GM21515 (cell line): ENCODE measurements at regions not wholly inside any gene's neighbourhood (a gene's known extent, or its start where the extent isn't known, plus 50 kb on each side); places are given as distances from the start of the nearest gene placed in this dataset.

Experiments
- ATAC-seq: cut with Tn5 transposase; IDR thresholded peaks from one replicate; pipeline ENCODE4 v1.9.1; 2021; ENCODE audit not compliant: unreplicated experiment

DNA sequence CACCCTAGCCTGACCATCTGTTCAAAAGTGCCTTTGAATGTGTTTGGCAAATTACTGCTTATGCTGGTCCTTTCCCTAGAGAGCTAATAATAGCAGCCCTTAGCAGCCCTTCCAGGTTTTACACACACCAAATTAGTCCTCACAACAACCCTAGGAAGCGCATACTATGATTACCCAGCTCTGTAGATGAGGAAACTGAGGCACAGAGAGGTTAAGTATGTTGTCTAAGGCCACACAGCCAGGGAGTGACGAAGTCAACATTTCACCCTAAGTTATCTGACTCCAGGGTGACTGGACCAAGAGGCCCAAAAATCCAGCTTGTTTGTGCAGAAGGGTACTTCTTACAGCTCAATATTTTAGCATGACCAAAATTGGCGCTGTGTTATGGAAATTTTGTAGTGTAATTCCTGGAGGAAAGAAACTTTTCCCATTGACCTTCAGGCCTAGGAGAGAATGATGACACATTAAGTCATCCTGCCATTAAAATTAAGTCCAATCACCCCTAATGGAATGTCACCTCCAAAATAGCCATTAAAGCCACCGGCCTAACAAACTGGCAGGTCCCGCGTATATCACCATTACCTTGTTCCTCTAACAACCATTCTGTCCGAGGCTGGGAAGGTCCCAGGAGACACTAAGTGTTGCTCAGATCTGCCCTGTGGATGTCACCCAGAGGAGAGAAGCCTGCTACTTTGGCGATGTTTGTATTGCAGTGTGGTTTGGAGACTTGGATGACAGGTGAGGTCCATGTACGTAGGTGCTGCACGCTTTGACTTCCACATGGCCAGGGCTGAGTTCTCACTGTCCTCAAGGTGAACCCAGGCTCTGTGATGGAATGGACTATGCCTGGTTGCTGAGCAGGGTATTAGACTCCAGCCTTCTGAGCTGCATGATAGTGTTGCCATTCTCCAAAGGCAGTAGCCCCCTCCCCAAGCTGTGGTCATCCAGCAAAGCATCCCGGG lies 258.3 kb downstream of the TOMM20 start:
- ATAC-seq: no peak

DNA sequence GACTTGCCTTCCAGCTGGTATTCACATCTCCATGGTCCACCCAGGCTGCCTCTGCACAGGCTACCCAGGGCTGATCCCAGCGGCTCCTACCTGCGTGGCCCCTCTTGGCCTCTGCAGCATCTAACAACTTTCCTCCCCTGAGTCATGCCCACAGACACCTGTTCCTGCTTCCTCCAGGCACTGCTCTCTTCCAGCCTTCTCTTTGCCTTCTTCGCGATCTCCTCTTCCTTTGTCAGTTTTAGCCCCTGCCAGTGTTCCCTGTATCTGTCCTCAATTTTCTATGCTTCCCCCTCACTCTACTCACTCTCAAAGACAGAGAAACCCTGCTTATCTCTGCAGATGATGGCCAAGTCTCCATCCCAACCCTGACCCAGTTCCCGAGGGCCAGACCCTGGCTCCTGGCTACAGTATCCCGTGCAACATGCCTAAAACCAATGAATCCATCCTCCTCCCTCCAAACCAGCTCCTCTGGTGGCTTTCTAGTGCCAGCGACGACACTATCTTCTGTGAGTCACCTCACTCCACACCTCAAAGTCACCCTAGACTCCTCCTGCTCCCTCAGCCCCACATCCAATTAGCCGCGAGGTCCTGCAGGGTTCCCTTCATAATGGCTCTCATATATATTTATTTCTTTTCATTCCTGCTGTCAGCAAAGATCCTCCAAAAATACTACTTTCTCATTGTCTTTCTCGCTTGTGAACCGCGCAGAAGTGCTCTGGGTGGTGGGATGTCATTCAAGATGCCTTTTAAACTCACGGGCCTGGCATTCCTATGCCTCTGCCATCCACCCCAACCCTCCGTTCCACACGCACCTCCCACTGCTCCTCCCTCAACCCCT lies 259.2 kb downstream of the TOMM20 start:
- ATAC-seq: no peak

DNA sequence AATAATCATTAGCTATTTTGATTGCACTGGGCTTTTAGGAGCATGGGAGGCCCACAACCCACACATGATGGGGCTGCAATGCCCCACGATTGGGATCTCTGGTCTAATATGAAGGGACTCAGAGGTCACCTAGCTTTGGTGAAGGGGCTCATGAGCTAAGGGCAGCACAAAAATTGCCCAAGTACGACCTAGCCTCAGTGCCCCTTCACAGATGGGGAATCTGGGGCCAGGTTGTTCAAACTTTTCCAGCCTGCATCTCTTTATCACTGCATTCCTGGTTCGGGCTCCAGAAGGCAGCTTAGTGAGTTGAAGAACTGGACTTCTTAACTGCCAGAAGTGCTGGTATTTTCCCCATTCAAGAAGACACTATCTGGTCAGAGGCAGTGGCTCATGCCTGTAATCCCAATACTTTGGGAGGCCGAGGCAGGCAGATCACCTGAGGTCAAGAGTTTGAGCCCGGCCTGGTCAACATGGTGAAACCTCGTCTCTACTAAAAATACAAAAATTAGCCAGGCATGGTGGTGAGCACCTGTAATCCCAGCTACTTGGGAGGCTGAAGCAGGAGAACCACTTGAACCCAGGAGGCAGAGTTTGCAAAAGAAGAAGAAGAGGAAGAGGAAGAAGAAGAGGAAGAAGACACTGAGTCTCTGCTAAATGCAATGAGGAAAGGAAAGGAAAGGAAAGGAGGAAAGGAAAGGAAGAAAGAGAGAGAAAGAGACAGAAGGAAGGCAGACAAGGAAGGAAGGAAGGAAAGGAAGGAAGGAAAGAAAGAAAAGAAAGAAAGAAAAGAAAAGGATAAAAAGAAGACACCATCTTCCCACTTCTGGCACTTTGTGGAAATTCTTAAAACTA lies 258.5 kb upstream of the IRF2BP2 start:
- no peak for ATAC-seq

DNA sequence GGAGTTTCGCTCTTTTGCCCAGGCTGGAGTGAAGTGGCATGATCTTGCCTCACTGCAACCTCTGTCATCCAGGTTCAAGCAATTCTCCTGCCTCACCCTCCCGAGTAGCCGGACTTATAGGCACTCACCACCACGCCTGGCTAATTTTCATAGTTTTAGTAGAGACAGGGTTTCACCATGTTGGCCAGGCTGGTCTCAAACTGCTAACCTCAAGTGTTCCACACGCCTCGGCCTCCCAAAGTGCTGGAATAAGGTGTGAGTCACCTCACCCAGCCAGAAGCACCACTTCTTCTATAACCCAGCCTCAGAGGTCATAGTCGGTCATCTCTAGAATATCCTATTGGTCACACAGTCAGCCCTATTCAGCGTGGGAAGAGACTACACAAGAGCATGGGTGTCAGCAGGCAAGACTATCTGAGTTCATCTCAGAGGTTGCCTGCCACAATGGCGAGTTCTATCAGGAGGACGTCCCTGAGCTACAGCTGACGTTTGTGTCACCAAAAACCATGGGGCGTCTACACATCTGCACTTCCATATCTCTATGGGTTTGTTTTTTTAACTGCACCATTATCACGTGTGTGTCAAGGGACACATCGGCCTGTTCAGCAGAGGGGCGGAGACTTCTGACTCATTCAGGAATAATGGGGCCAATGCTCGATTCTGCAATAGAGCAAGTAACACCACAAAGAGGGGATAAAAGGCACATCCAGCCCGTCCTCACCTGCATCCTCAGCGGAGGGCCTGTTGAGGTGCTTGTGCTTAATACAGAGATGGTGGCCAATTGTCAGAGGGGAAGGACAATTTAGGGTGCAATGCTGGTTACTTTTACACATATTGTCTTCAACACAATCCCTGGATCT lies 256.3 kb upstream of the IRF2BP2 start:
- no peak for ATAC-seq

DNA sequence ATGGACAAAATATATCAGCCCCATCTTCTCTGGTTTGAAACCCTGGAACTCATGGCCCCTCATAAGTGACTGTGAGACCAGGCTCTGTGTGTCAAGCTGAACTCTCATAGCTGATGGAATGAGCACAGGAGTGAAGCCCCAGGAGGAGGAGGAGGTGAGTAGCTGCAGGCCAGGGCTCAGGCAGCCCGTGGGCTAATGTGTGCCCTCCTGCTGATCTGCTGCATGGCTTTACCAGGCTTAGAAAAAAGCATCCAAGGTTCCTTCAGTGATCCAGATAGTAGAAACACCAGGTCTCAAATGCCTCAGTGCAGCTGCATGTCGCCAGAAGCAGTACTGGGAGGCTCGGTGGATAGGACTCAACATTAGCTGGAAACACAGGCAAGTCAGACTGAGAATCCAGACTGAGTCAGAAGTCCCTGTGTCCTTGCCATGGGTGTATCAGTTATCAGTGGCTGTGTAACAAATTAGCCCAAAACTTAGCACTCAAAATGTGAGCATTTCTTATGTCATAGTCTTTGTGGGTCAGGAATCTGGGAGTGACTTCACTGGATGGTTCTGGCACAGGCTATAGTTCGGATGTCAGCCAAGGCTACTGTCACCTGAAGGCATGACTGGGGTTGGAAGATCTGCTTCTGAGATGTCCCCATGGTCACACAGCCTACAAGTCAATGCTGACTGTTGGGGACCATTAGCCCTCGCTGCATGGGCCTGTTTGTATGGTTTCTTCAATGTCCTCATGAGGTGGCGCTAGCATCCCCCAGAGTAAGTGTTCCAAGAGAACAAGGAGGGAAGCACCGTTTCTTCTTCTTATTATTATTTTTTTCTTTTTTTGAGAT lies 255.4 kb upstream of the IRF2BP2 start:
- ATAC-seq: no peak

DNA sequence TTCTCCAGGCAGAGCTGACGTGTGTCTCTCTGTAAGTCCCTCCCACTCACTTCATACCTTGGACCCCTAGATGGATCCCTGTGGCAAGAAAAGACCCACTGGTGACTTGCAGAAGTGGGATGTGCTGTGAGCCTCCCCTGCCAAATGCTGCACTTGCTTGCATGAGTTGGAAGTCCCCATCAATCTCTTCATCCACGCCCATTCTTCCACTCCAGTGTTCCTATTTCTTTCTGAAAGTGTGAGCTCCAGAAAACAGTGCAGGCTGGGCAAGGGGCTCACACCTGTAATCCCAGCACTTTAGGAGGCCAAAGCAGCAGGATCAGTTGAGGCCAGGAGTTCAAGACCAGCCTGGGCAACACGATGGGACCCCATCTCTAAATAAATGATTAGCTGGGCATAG lies 254.1 kb upstream of the IRF2BP2 start:
- ATAC-seq: no peak

DNA sequence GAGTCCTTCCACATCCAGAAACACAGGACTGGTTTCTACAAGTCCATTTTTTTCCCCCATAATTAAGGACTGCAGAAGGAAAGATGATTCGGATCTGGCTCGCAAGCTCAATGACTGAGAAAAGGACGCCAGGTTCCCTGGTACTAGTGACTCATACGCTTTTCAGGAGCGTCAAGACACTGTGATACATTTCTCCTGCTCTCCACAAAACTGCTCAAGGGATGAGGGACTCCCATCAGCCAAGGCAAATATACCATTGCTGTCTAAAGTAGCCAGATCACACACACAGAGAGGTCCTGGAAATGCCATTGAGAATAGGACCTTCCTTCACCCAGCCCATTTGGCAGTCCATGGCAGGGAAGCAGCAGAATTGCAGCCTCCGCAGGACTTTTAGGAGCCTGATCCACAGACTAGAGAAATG lies 253.6 kb upstream of the IRF2BP2 start:
- no peak for ATAC-seq

DNA sequence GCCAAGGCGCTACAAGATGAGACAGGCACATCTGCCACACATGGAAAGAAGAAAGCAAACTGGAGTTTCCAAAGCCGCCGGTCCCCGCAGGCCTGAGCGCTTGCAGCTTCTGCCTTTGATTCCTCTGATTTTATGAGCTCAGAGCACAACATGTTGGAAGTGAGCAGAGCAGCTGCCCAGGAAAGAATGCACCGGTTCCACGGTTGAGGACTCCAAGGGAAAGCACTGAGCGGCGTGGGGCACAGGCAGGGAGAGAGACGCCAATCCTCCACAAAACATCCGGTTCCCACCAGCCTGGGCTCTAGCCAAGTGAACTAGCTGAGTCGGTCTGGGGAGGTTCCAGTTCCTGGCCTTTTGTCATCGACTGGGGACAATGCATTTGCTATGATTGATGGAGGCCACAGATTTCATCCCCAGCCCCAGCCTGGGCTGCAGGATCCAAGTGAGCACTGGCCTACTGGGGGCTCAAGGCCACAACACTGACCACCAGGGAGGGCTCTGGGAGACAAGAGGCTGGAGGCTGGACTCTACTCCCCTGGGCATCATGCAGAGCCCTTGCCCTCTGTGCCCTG lies 253.1 kb upstream of the IRF2BP2 start:
- ATAC-seq: no peak

DNA sequence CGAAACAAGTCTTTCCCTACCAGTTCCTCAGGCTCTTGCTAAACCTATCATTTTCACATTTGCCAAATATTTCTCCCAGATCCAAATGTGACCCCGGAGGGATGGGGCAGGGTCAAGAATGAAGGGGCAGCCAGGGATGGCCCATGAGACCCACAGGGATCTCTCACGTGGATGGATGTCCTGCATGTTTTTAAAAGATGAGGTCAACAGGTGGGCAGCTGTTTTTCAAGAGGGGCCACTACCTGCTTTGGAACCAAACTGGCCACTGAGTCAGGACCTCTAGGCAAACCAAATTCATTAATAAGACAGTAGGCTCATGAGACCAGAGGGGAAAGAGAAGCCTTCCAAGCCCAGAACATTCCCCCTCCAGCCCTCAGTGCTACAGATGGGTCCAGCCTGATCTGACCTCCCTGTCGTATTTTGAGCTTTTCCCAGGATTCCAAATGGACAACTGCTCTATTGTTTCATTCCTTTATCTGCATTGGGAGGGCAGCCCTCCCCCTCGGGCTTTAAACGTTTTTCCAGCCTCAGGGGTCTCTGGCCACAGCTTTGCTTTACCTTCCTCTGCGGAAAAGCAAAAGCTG lies 252.5 kb upstream of the IRF2BP2 start:
- no peak for ATAC-seq

DNA sequence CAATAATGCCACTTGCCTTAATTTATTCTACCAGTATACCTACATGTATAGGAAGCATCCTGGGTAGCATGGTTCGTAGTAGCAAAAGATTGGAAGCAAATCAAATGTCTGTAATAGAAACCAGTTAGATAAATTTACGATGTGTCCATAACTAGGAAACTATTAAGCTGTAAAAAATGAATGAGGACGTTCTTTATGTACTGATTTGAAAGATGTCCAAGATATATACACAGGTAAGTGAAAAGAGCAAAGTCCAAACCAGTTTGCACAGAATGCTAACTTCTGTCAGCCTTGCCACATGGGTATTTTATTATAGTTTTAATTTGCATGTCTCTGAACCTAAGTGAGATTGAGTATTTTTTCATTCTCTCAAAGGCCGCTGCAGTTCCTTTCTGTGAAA lies 251.8 kb upstream of the IRF2BP2 start:
- no peak for ATAC-seq

DNA sequence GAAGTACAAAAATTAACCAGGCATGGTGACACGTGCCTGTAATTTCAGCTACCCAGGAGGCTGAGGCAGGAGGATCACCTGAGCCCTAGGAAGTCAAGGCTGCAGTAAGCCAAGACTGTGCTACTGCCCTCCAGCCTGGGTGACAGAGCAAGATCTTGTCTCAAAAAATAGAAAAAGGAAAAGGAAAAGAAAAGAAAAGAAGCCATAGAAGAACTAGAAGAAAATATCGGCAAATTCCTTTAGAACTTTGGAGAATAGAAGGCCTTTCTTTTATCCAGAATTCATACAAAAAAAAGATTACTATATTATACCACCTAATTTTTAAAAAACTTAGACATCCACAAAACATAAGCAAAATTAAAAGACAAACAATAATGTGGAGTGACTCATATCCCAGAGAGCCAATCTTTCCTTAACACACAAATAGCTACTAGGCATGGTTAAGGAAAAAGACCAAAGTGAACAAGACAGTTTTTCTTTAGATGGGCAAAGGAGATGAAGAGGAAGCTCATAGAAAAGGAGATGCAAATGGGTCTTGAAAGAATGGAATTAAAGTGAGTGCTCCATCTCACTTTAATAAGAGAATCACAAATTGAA lies 251.1 kb upstream of the IRF2BP2 start:
- no peak for ATAC-seq

DNA sequence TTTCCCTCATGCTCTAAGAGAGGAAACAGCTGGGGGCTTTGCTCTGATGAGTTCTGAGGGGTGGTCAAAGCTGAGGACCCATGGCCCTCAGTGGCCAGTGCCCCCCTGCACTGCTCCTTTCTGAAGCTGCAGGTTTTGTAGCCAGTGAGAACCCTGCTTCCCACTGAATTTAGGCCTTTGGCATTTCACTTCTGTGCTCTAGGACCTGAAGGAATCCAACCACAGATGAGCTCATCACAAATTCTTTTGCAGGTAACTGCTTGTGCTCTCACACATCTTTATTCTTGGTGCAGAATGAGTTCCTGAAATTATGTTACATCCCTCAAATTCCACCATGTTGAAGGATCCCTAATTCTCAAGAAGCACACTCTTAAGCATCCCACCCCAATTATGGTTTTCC lies 248.7 kb upstream of the IRF2BP2 start:
- ATAC-seq: no peak

DNA sequence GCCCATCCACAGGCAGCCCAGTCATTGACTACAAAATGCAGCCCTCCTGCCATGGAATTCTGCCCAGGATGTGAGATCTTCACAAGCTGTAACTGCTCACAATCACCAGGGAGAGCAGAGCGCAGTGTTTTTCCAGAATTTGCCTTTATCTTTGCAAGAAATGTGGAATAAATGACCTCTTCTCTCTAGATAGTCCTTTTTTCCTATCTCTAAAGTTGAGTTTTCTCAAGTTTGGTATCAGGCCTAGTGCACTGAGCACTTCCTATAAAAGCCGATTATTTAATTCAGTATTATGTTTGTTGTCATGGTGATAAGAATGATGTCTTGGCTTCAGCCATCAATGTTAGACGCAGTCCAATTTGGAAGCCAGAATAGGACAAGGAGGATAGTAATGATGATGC lies 246.9 kb upstream of the IRF2BP2 start:
- ATAC-seq: no peak

DNA sequence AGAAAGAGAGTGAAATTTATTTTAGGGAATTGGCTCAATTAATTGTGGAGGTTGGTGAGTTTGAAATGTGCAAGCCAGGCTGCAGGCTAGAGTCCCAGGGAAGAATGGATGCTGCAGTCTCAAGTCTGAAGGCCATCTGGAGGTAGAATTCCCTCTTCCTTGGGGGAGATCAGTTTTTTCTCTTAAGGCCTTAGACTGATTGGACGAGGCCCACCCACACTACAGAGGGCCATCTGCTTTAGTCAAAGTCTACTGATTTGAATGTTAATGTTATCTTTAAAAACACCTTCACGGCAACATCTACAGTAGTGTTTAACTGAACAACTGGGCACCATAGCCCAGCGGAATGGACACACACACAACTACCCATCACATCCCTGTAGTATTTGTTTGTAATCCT lies 245.9 kb upstream of the IRF2BP2 start:
- ATAC-seq: no peak

DNA sequence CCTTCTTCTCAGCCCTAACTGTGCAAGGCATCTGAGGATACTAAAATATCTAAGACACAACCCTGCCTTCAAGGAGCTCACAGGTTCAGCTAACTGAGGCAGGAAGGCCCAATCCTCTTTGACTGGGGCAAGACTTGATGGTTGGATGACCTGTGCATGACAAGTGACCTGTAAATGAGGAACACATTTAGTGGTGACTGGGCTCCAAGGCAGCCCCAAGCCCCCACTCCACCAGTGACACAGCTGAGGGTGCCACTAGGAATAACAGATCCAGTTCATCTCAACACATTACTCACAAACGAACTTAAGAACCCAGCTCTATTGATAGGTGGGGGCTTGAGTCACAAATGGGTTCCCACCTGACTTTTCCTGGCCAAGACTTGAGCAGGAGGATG lies 244.7 kb upstream of the IRF2BP2 start:
- no peak for ATAC-seq

DNA sequence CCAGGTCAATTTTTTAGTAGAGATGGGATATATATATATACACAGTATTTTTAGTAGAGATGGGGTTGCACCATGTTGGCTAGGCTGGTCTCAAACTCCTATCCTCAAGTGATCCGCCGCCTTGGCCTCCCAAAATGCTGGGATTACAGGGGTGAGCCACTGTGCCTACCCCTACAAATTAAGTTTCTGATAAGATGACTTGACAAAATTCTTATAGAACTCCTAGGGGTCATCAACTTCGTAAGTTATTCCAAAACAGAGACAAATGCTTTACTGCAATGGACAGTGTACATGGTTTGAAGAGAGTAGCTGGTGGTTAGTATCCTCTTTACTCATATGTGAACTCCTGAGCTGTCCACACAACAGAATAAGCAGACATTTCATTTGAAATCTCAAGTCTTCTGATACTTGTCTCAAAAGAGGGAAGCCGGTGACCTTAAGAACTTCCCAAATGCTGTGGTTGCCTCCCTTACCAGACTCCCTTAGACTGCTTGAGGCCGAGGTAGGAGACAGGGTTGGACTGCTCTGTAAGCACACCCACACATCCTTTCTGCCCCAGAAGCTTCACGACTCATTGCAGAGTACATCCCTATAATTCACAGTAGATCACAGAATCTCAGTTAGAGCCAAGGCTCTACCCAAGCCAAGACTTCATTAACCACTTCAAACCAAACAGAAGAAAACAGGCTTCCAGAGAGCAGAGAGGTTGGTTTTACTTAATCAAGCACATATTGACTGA lies 244.1 kb upstream of the IRF2BP2 start:
- no peak for ATAC-seq

DNA sequence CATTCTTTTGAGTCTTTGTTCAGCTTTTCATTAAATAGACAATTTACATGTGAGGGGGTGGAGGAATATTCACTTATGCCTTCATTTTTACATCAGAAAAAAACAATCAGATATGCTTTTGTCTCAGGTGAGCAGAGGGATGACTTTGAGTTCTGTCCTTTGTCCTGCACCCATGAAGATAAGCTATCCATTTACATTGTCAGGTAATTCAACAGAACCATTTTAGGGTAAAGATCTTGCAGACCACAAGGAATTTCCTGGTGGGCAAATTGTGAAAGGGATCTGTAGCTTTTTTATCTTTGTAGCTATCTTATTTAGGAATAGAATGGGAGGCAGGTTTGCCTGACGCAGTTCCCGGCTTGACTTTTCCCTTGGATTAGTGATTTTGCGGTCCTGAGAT lies 242.7 kb upstream of the IRF2BP2 start:
- ATAC-seq: no peak
